GM21423 (cell line): ENCODE measurements at regions not wholly inside any gene's neighbourhood (a gene's known extent, or its start where the extent isn't known, plus 50 kb on each side); places are given as distances from the start of the nearest gene placed in this dataset.
"Not testable (repeated sequence)": the region's sequence is repeated elsewhere in the genome, so short reads cannot be mapped to it uniquely, and the experiment has no call there.

ENCODE experiments used
- ATAC-seq: cut with Tn5 transposase; IDR thresholded peaks from one replicate; pipeline ENCODE4 v1.9.1; 2021; ENCODE audit warnings: mild to moderate bottlenecking, moderate library complexity; ENCODE audit not compliant: unreplicated experiment

DNA sequence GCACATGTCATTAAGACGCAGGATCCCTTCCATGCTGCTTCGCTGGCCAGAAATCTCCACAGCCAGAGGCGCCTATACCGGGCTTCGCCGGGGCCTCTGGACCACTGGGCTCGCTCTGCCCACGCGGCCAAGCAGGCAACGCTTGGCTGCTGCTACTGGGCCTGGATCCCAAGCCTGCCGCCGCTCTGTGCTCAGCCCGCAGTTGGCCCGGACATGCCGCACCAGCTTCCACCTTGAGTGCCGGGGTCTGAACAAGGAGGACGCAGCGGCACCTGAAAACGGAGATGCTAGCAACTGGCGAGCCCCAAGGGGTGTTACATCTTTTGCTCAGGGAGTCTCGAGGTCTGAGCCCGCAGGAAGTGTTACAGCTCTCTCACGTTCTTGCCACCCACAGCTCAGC lies 409.9 kb upstream of the SGCG start:
- ATAC-seq, result no peak

DNA sequence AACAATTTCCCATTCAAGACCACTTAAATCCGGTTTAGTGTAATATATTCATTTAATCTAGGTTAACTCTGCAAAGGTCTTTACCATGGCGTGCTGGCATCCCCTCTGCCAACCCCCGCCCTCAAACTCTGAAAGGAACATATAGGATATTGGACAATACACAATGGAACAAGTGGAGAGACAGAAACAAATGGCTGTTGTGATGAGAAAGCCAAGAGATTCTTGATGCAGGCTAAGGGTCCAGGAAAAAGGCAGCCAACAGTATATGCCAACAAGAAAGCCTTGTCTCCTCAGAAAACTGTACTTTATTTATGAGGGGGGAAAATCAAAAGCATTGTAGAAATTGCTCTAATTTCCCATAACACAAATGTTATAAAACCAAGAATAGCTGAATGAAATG lies 407.3 kb upstream of the SGCG start:
- ATAC-seq, result no peak

DNA sequence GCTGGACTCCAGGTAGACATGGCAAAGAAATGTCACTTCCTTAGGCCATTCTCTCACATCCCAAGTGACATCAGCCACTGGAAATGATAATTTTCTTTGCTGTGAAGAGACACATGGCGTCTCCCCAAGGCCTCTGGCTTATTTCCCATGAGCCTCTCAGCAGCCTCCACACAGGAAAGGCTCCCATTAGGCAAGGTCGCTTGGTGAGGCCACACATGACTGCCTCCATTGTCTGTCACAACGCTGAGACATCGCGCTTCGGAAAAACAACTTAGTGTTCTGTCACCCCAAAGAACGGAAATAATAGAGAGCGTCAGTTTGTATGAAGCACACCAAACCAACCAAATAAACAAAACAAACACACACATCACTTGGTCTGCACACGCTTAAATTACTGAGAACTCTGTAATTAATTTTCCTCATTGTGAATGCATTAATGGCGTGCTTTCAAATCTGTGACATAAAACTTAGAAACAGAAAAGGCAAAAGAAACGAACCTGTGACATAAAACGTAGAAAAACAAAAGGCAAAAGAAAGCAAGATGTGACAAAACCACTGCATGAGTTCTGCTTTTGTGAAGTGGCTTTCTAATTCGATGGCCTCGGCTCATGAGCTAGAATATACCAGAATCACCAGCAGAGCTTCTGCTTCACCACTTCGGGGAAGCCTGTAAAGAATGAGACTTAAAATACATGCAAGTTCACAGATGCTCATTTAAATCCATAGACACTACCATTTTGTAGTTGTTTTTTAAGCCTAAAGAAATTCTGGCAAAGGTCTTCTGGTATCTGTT lies 404.2 kb upstream of the SGCG start:
- no peak for ATAC-seq

DNA sequence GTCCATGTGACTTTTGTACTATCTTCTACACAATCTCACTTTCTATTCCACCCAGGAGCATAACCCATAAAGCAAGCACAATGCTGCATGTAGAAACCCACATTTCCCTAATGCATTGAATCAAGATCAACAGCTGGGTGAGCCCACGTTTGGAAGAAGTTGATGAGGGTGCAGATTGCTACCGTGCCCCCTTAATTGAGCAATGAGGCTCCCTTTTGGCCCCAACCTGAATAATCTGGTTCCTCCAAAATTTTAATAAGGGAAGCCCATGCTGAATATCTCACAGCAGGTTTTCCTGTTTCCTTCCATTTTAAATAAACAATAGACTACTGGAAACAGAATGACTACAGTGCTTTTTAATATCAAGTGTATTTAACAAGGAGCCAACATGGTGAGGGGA lies 403.6 kb upstream of the SGCG start:
- no peak for ATAC-seq

DNA sequence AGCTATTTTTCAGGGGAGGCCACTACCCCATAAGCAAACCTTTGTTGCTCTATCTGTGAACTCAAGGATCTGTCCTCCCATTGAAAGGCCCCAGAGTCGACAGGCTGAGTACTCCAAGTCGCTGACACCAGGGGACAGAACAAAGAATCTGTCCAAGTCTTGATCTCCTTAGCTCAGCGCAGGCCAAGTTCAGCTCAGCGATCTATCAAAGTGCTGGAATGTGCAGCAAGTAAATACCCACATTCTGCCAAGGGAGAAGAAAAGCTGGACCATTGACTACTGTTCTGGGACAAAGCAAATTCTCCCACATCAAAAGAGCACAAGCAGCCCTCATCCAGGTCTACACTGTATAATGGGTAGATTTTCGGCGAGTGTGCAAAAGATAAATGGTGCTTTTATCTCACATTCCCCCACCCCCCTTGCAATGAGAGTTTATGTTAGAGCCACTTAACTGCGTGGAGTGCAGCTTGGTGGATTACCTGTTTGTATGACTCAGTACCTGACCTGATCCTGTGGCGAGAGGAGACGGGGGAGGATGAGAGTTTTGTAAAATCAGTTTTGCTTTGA lies 391.7 kb upstream of the SGCG start:
- ATAC-seq, result no peak

DNA sequence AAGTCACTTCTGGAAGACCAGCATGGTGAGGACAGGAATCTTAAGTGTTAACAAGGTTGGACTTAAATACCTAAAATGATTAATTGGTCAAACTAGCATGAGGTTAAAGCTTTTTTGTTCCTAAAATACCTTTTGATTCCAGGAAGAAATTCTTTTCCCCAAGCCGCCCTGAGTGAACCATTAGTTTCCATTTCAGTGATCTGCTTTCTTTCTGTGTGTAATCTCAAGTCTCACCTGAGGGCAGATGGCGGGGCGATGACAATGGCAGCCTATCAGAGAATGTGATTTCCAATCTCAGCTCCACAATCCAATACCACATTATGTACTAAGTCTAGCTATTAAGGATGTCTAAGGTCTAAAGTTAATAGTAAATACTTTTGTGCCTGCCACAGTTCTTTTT lies 390.9 kb upstream of the SGCG start:
- no peak for ATAC-seq

DNA sequence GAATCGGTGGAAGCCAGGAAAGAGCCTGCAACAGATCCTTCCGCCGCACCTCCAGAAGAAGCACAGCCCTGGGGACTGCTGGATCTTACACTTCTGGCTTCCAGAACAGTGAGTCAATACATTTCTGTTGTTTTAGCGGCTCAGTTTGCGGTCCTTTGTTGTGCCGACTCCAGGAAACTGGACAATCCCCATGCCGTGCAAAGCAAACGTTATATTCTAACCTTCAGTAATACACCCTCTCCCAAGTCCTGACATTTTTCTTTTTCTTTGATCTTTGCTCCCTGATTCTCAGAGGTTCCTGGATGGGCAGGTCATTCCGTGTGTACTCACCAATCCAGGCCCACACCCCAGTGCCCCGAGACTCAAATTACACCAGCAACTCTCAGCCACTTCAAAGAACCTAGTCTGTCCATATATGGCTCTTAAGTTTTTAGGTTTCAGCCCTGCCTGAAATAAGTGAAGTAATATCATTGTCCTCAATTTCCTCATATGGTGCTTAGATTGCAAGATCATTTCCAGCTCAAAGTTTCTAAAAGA lies 387.1 kb upstream of the SGCG start:
- no peak for ATAC-seq

DNA sequence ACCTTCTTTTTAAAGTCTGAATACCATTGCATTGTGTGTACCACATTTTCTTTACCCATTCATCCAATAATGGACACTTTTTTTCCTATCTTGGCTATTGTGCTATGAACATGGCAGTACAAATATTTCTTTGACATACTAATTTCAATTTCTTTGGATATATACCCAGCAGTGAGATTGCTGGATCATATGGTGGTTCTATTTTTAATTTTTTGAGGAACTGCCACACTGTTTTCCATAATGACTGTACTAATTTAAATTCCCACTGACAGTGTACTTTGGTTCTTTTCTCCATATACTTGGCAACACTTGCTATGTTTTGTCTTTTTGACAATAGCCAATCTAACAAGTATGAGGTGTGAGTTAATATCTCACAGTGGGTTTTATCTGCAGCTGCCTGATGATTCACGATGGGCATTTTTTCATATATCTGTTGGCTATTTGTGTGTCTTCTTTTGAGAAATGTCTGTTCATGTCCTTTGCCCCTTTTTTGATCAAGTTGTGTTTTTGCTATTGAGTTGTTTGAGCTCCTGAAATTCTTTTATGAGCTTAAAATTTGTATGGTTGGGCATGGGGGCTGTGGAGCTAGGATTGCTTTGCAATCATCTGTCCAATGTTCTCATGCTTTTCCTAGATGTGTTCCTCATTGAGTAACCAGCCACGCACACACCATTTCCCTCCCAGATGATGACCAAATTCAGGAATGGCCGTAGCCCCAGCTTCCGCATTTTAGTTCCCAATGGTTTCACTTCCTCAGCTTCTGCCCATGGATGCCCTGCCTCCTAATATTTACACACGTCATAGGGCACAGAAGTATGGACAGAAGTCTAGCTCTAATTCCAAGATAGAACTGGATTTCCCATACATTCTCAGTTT lies 380.0 kb upstream of the SGCG start:
- ATAC-seq, result no peak

DNA sequence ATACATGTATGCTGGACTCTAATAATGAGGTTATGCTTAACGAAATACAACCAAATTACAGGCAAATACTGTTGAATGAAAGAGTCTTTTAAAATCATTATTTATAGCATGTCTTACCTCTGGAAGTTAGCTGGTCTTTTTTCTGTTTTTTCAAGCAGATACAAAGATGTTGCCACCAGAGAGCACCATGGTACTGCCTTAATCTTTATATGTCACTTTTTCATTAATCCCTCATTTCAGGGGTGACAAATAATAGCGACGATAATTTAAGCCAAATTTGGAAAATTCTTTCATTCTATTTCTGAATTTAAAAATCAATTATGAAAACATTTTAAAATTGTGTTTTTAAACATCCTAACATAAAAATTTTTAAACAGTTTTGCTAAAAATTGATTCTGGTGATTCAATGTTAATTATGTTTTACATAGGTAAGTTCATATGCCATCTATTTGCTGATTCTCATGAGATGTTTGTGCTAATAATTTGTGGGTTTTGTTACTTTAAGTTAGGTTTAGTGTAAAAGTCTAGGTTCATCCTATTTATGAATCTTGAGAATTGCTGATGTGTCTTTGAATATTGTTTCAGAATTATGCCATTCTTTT lies 379.3 kb upstream of the SGCG start:
- ATAC-seq, result no peak

DNA sequence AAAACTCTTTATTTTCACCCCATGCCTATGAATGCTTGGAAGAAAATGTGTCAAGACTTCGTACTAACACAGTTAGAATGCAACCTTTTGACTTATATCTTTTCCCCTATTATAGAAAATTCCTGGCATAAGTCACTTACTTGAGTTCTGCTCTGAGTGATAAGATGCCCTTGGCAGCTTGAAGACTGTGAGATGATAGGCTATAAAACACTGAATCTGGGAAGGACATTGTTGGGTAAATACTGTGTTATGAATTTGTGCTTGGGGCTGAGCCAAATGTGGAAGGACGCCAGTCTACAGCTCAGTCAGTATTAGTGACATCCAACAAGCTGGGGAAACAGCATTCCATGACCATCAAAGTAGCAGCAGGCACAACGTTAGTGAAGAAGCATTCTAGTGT lies 368.0 kb upstream of the SGCG start:
- ATAC-seq, result no peak

DNA sequence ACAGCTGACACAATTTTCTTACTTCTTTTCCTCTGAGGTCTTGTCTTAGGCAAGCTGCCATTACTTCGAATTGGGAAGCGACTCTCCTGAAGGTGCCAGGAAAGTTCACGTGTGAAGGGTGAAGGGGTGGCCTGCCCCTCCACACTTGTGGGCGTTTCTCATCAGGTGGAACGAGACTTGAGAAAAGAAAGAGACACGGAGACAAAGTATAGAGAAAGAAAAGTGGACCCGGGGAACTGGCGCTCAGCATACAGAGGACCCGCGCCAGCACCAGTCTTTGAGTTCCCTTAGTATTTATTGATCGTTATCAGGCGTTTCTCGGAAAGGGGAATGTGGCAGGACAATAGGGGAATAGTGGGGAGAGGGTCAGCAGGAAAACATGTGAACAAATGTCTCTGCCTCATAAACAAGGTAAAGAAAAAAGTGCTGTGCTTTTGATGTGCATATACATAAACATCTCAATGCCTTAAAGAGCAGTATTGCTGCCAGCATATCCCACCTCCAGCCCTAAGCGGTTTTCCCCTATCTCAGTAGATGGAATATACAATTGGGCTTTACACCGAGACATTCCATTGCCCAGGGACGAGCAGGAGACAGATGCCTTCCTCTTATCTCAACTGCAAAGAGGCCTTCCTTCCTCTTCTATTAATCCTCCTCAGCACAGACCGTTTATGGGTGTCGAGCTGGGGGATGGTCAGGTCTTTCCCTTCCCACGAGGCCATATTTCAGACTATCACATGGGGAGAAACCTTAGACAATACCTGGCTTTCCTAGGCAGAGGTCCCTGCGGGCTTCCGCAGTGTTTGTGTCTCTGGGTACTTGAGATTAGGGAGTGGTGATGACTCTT lies 367.0 kb upstream of the SGCG start:
- ATAC-seq, result not testable (repeated sequence)

DNA sequence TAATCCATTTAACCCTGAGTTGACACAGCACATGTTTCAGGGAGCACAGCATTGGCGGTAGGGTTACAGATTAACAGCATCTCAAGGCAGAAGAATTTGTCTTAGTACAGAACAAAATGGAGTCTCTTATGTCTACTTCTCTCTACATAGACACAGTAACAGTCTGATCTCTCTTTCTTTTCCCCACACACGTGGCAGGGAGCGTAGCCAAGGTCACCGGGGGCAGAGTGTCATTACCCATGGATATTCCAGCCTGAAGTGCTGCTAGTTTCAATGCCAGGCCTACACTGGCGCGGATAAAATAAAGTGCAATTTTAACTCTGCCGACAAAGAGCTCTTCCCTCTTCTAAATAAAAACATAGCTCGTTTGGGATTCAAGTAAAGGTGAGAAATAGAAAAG lies 366.3 kb upstream of the SGCG start:
- not testable (repeated sequence) for ATAC-seq

DNA sequence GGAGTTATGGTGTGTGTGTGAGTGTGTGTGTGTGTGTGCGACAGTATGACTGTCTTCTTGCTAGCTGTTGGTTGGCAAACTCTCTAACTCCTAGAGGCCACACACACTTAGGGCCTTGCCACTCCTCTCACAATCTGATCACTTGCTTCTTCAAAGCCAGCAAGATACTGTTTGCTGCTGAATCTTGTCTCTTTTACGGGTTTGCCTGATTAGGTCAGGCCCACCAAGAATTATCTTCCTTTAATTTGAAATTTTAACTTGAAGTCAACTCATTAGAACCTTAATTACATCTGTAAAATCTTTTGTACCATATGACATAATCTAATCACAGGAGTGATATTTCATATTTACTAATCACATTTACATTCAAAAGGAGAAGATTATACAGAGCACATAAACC lies 359.2 kb upstream of the SGCG start:
- no peak for ATAC-seq

DNA sequence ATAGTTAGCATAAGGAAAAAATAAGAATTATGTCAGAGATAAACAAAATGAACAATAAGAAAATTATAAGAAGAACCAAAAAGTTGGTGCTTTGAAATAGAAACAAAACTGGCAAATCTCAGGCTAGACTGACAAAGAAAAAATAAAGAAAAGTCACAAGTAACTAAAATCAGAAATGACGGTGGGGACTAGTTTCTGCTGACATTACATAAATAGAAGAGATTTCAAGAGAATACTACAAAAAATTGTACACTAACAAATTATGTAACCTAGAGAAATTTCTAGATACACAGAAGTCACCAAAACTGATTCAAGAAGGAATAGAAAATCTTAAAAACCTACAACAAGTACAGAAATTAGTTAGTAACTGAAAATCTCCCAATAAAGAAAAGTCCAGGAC lies 355.6 kb upstream of the SGCG start:
- ATAC-seq, result no peak

DNA sequence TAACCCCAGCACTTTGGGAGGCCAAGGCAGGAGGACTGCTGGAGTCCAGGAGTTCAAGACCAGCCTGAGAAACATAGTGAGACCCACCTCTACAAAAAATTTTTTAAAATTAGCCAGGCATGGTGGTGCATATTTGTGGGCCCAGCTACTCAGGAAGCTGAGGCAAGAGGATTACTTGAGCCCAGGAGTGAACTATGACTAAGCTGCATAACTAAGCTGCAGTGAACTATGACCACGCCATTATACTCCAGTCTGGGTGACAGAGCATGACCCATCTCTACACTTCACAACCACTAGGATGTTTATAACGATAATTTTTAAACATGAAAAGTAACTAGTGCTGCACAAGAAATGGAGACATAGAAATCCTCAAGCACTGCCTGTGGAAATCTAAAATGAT lies 352.7 kb upstream of the SGCG start:
- no peak for ATAC-seq

DNA sequence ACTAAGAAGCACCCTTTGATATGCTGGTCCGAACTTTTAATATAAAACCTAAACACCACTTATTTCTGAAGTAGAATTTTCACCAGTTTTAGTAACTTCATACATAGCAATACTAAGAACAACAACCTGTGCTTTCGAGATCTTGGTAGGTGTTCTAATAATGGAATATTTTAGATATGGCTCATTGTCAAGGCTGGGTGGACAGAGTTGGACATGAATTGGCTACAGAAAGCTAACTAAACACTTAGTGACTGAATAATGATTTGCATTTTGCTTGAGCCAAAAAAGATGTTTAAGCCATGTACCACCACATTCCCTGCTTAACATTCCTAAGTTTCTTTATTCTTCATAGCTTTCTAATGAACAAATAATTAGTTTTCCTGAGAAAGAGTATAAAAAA lies 344.3 kb upstream of the SGCG start:
- no peak for ATAC-seq

DNA sequence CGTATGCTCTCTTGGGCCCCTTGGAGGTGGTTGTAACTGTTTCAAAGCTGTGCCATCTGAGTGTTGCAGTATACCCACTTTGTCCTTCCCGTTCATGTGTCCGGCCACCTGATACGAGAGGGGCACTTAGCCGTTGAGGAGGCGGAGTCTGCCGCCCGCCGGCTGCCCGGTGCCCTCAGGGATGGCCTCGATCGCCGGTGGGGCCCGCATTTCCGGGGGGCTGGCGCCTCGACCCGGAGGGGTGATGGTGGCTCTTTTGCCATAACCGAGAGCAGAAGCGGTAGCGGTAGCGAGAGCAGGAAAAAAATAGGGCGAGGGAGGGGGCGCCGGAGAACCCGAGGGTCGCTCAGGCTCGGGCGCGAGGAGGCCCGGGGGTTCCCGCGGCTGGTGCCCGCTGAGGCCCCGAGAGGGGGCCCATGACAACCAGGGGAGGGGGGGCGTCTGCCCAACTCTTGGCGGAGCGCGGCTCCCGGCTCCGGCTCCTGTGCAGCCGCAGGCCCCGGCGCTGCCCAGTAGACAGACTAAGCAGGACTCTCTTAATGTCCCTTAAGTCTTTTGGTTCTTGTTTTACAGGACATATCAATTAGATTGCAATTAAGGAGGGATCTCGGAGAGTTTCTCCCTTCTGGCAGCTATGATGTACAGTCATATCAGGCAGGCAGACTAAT lies 342.7 kb upstream of the SGCG start:
- no peak for ATAC-seq

DNA sequence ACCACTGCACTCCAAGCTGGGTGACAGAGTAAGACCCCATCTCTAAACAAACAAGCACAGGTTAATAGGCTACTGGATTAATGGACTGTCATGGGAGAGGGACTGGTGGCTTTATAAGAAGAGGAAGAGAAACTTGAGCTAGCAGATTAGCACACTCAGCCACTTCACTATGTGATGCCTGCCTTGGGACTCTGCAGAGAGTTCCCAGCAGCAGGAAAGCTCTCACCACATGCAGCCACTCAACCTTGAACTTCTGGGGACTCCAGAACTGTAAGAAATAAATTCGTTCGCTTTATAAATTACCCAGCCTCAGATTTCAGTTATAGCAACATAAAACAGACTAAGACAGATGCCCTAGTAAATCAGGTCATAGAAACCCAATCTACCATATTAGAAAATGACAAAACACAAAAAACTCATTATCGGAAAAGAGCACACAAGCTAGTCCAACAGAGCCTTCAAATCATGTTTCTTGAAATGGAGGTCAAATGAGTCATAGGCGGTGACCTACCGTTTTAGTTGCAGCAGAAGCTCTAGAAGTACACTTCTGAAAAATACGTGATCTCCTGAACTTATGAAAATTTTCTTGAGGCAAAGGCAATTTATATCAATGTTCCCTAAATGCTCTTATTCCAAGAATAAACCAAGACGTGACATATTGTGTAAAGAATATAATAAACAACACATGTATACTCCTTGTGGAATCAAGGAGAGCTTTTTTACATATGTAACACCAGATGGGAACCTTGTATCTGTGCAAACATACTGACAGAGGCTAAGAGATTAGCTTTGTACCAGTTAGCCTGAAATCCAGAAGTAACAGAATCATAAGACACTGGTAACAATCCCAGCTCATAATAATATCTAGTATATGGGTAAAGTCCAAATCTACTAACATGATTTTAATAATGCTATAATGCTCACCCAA lies 340.9 kb upstream of the SGCG start:
- ATAC-seq, result no peak

DNA sequence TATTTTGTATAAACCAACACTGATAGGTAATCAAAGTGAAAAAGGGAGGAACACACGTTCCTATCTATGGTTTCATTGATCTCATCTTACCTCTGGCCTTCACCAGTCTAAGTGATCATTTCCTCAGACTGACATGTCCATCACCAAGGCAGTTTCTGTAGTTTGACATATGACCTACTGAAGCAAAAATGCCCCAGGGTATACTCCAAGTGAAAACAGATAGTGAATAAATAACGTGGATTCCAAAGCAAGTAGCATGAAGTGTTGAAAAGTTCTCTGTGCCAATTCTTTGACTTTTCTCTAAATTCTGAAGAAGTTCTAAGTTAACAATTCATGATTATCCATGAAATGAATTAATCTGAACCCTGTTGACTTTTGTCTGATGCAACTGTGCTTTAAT lies 334.2 kb upstream of the SGCG start:
- no peak for ATAC-seq
